ENCODE measurements at regions not wholly inside any gene's neighbourhood (a gene's known extent, or its start where the extent isn't known, plus 50 kb on each side); places are given as distances from the start of the nearest gene placed in this dataset.

GRCh38 chr1:9476790-9477463 lies 62.3 kb upstream of the SLC25A33 start:
- no peak overlapping the region for H3K27ac ChIP-seq (ENCODE audit: low read length)
- no peaks in the 10 kb centered on the region for H3K79me2 ChIP-seq (ENCODE audit: low read length)
- H3K27me3 ChIP-seq (replicated peaks; ENCODE audit: insufficient read depth, low read length), result peaks cover 16% of the 10 kb centered on the region

GRCh38 chr1:9477535-9477934 lies 61.7 kb upstream of the SLC25A33 start:
- no peak for TF ChIP-seq EZH2 (optimal IDR thresholded peaks at IDR 0.05; ENCODE audit: low read depth, low read length)
- no peak for TF ChIP-seq EZH2phosphoT487 (IDR thresholded peaks at IDR 0.05; ENCODE audit: low read length)
- TF ChIP-seq CTCF (IDR thresholded peaks at IDR 0.05; ENCODE audit: low read length), result no peak
- no peaks in the 10 kb centered on the region for H3F3A ChIP-seq (ENCODE audit: insufficient read depth, low read length)
- H3K9me2 ChIP-seq (replicated peaks; ENCODE audit: insufficient read depth, low read length), result no peaks in the 10 kb centered on the region
- no peaks in the 10 kb centered on the region for H3K9me3 ChIP-seq (replicated peaks; ENCODE audit: insufficient read depth, low read length)
- H3K27ac ChIP-seq (ENCODE audit: low read length), result no peak overlapping the region
- peaks cover 10% of the 10 kb centered on the region for H3K27me3 ChIP-seq (replicated peaks; ENCODE audit: insufficient read depth, low read length)
- H3K4me2 ChIP-seq (ENCODE audit: low read depth, low read length), result 0 out of 2 replicates have a peak overlapping the region, but pooled peaks have one; percentile 3
- no peak for DNase-seq
- no peak overlapping the region for H3K4me3 ChIP-seq (ENCODE audit: low read length)
- H3K4me1 ChIP-seq (ENCODE audit: low read length), result peaks cover 10% of the 10 kb centered on the region
- H3K36me3 ChIP-seq (replicated peaks; ENCODE audit: insufficient read depth, low read length), result no peaks in the 10 kb centered on the region
- no peaks in the 10 kb centered on the region for H3K79me2 ChIP-seq (ENCODE audit: low read length)
- H4K20me1 ChIP-seq (ENCODE audit: insufficient read depth, low read length), result no peaks in the 10 kb centered on the region
- H3K9ac ChIP-seq (ENCODE audit: low read length), result no peak overlapping the region
- H2AFZ ChIP-seq (ENCODE audit: low read length), result no peak overlapping the region

More at GRCh38 chr1:9476790-9477463, 62.3 kb upstream of the SLC25A33 start:
- H3K9me3 ChIP-seq (replicated peaks; ENCODE audit: insufficient read depth, low read length), result no peaks in the 10 kb centered on the region
- H3K4me1 ChIP-seq (ENCODE audit: low read length), result peaks cover 10% of the 10 kb centered on the region
- H2AFZ ChIP-seq (ENCODE audit: low read length), result peak overlapping the region; percentile 35; the same call in 1 of the 2 replicates
- H3K4me3 ChIP-seq (ENCODE audit: low read length), result no peak overlapping the region
- H3K9ac ChIP-seq (ENCODE audit: low read length), result no peak overlapping the region
- H3K36me3 ChIP-seq (replicated peaks; ENCODE audit: insufficient read depth, low read length), result no peaks in the 10 kb centered on the region
- TF ChIP-seq EZH2 (optimal IDR thresholded peaks at IDR 0.05; ENCODE audit: low read depth, low read length) (no peak), EZH2phosphoT487 (IDR thresholded peaks at IDR 0.05; ENCODE audit: low read length) (no peak), CTCF (IDR thresholded peaks at IDR 0.05; ENCODE audit: low read length) (no peak)
- H3F3A ChIP-seq (ENCODE audit: insufficient read depth, low read length), result no peaks in the 10 kb centered on the region
- H4K20me1 ChIP-seq (ENCODE audit: insufficient read depth, low read length), result no peaks in the 10 kb centered on the region
- H3K9me2 ChIP-seq (replicated peaks; ENCODE audit: insufficient read depth, low read length), result no peaks in the 10 kb centered on the region
- DNase-seq, result peak; percentile 23
- H3K4me2 ChIP-seq (ENCODE audit: low read depth, low read length), result peak overlapping the region; percentile 27; the same call in 1 of the 2 replicates

GRCh38 chr1:9478021-9478420 lies 61.2 kb upstream of the SLC25A33 start:
- no peak overlapping the region for H3K4me2 ChIP-seq (ENCODE audit: low read depth, low read length)
- no peaks in the 10 kb centered on the region for H3K9me2 ChIP-seq (replicated peaks; ENCODE audit: insufficient read depth, low read length)
- TF ChIP-seq CTCF (IDR thresholded peaks at IDR 0.05; ENCODE audit: low read length), result no peak
- TF ChIP-seq EZH2phosphoT487 (IDR thresholded peaks at IDR 0.05; ENCODE audit: low read length), result no peak
- TF ChIP-seq EZH2 (optimal IDR thresholded peaks at IDR 0.05; ENCODE audit: low read depth, low read length), result no peak
- no peak overlapping the region for H3K27ac ChIP-seq (ENCODE audit: low read length)
- H4K20me1 ChIP-seq (ENCODE audit: insufficient read depth, low read length), result no peaks in the 10 kb centered on the region
- no peaks in the 10 kb centered on the region for H3K36me3 ChIP-seq (replicated peaks; ENCODE audit: insufficient read depth, low read length)
- no peak overlapping the region for H3K4me3 ChIP-seq (ENCODE audit: low read length)
- H3K9me3 ChIP-seq (replicated peaks; ENCODE audit: insufficient read depth, low read length), result no peaks in the 10 kb centered on the region
- no peak for DNase-seq
- no peak overlapping the region for H3K9ac ChIP-seq (ENCODE audit: low read length)
- H3K27me3 ChIP-seq (replicated peaks; ENCODE audit: insufficient read depth, low read length), result peaks cover 10% of the 10 kb centered on the region; the same call in 1 of the 2 replicates
- no peaks in the 10 kb centered on the region for H3K79me2 ChIP-seq (ENCODE audit: low read length)
- no peaks in the 10 kb centered on the region for H3F3A ChIP-seq (ENCODE audit: insufficient read depth, low read length)
- peaks cover 10% of the 10 kb centered on the region for H3K4me1 ChIP-seq (ENCODE audit: low read length)
- H2AFZ ChIP-seq (ENCODE audit: low read length), result no peak overlapping the region
